ENCODE measurements at regions not wholly inside any gene's neighbourhood (a gene's known extent, or its start where the extent isn't known, plus 50 kb on each side); places are given as distances from the start of the nearest gene placed in this dataset.

DNA sequence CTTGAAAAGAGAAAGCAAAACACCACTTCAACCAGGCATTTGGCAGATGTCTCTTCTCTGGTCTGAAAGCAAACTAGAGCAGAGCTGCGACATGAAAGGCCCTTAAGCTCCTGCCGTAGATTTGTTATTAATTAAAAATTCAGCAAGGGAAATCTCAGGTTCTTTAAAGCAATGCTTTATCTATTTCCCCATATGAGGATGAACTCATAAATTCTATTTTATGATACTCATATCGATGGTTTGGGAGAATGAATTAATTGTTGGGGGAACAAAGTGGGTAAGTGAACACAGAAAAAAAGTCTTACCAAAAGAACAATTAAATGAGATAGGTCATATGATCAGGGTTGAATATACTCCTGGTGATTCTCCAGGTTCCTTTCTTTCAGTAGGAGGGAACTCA lies 464.7 kb upstream of the SLC35B3 start:
- TF ChIP-seq, protein P1, sequence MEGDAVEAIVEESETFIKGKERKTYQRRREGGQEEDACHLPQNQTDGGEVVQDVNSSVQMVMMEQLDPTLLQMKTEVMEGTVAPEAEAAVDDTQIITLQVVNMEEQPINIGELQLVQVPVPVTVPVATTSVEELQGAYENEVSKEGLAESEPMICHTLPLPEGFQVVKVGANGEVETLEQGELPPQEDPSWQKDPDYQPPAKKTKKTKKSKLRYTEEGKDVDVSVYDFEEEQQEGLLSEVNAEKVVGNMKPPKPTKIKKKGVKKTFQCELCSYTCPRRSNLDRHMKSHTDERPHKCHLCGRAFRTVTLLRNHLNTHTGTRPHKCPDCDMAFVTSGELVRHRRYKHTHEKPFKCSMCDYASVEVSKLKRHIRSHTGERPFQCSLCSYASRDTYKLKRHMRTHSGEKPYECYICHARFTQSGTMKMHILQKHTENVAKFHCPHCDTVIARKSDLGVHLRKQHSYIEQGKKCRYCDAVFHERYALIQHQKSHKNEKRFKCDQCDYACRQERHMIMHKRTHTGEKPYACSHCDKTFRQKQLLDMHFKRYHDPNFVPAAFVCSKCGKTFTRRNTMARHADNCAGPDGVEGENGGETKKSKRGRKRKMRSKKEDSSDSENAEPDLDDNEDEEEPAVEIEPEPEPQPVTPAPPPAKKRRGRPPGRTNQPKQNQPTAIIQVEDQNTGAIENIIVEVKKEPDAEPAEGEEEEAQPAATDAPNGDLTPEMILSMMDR (conservative IDR thresholded peaks at IDR 0.05; ENCODE audit: low read depth, low read length): no peak
- no peak for TF ChIP-seq EZH2phosphoT487 (IDR thresholded peaks at IDR 0.05; ENCODE audit: borderline replicate concordance, low read length)
- TF ChIP-seq EZH2 (IDR thresholded peaks at IDR 0.05; ENCODE audit: low read length, unreplicated experiment): no peak

Data from PC-3 (cell line).